ENCODE measurements at regions not wholly inside any gene's neighbourhood (a gene's known extent, or its start where the extent isn't known, plus 50 kb on each side); places are given as distances from the start of the nearest gene placed in this dataset.
"Not testable (repeated sequence)": the region's sequence is repeated elsewhere in the genome, so short reads cannot be mapped to it uniquely, and the experiment has no call there.

DNA sequence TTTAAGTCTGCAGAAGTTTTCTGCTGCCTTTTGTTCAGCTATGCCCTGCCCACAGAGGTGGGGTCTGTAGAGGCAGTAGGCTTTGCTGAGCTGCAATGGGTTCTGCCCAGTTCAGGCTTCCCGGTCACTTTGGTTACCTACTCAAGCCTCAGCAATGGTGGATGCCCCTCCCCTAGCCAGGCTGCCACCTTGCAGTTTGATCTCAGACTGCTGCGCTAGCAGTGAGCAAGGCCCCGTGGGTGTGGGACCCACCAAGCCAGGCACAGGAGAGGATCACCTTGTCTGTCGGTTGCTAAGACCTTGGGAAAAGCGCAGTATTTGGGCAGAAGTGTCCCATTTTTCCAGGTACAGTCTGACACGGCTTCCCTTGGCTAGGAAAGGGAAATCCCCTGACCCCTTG lies 74.5 kb upstream of the WARS2 start:
- H2AFZ ChIP-seq (ENCODE audit: insufficient read depth, low read depth, low read length, poor library complexity, severe bottlenecking); H3K4me3 Mint-ChIP-seq; H3K36me3 ChIP-seq (replicated peaks in 1 of 2; ENCODE audit: control insufficient read depth in 1 of 2, insufficient read depth in 2 of 2, low read length in 2 of 2); H3K27me3 ChIP-seq (ENCODE audit: control insufficient read depth in 2 of 2, insufficient read depth in 2 of 2, low read length in 2 of 2); H3K9ac ChIP-seq (ENCODE audit: insufficient read depth, low read length, poor library complexity, severe bottlenecking); H3K79me2 ChIP-seq (ENCODE audit: insufficient read depth, low read length); H3K9me3 ChIP-seq (replicated peaks in 1 of 2; ENCODE audit: control insufficient read depth in 1 of 2, insufficient read depth in 1 of 2, low read length in 2 of 2); H3K4me2 ChIP-seq (replicated peaks; ENCODE audit: extremely low read depth, low read length, poor library complexity, severe bottlenecking); DNase-seq; H3K36me3 Mint-ChIP-seq; H4K20me1 ChIP-seq (ENCODE audit: insufficient read depth, low read length); H3K27me3 Mint-ChIP-seq (ENCODE audit: low read depth in 3 of 3); H3K4me1 Mint-ChIP-seq; intact Hi-C loops (cut with micrococcal nuclease); H3K27ac Mint-ChIP-seq; H3K4me1 ChIP-seq (ENCODE audit: control insufficient read depth in 1 of 2, insufficient read depth in 2 of 2, low read length in 2 of 2); H3K4me3 ChIP-seq (replicated peaks in 1 of 3; ENCODE audit: low read depth in 2 of 3, low read length in 3 of 3); H3K27ac ChIP-seq (ENCODE audit: low read depth in 1 of 2, low read length in 2 of 2): not testable (repeated sequence)
- WGBS (ENCODE audit: insufficient coverage), result 91% methylated on average over 5 of the region's 6 CpGs
- H3K9me3 Mint-ChIP-seq, result peaks cover 0 to 12% (median 4%) of the 10 kb centered on the region in 7 donors

DNA sequence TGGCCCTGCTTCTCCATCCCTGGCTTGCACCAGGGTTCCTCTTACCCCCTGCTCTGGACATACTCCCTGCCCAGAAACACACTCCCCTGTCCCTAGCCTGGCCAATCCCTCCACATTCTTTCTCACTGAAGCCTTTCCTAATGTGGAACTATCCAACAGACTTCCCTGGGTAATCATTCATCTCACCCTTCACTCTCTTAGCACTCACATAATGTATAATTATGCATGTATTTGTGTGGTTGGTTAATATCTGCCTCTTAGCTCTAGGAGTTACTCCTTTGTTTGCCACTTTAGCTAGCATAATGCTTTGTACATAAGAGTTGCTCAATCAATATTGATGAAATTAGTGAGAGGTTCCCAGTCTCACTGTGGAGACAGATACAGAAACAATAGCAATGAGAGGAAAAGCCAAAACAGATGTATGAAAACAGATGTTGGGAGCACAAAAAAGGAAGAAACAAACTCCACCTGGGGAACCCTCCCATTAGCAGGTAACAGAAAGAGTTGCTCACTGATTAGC lies 76.9 kb upstream of the WARS2 start:
- no peaks in the 10 kb centered on the region for H3K9me3 ChIP-seq (replicated peaks in 1 of 2; ENCODE audit: control insufficient read depth in 1 of 2, insufficient read depth in 1 of 2, low read length in 2 of 2)
- H3K36me3 ChIP-seq (replicated peaks in 1 of 2; ENCODE audit: control insufficient read depth in 1 of 2, insufficient read depth in 2 of 2, low read length in 2 of 2), result no peaks in the 10 kb centered on the region
- H3K4me3 Mint-ChIP-seq, result no peak overlapping the region
- no peak overlapping the region for H3K4me3 ChIP-seq (replicated peaks in 1 of 3; ENCODE audit: low read depth in 2 of 3, low read length in 3 of 3)
- no peaks in the 10 kb centered on the region for H3K36me3 Mint-ChIP-seq
- peaks cover 0 to 11% (median 2%) of the 10 kb centered on the region in 7 donors for H3K9me3 Mint-ChIP-seq
- TF ChIP-seq, protein P1, sequence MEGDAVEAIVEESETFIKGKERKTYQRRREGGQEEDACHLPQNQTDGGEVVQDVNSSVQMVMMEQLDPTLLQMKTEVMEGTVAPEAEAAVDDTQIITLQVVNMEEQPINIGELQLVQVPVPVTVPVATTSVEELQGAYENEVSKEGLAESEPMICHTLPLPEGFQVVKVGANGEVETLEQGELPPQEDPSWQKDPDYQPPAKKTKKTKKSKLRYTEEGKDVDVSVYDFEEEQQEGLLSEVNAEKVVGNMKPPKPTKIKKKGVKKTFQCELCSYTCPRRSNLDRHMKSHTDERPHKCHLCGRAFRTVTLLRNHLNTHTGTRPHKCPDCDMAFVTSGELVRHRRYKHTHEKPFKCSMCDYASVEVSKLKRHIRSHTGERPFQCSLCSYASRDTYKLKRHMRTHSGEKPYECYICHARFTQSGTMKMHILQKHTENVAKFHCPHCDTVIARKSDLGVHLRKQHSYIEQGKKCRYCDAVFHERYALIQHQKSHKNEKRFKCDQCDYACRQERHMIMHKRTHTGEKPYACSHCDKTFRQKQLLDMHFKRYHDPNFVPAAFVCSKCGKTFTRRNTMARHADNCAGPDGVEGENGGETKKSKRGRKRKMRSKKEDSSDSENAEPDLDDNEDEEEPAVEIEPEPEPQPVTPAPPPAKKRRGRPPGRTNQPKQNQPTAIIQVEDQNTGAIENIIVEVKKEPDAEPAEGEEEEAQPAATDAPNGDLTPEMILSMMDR (IDR thresholded peaks at IDR 0.05), result no peak
- no peak overlapping the region for H3K27ac Mint-ChIP-seq
- intact Hi-C loops (cut with micrococcal nuclease), result no loop called here
- no peak overlapping the region for H3K9ac ChIP-seq (ENCODE audit: insufficient read depth, low read length, poor library complexity, severe bottlenecking)
- H3K27me3 ChIP-seq (ENCODE audit: control insufficient read depth in 2 of 2, insufficient read depth in 2 of 2, low read length in 2 of 2), result no peaks in the 10 kb centered on the region
- no peaks in the 10 kb centered on the region for H3K4me1 Mint-ChIP-seq
- no peak for DNase-seq
- no peaks in the 10 kb centered on the region for H3K4me1 ChIP-seq (ENCODE audit: control insufficient read depth in 1 of 2, insufficient read depth in 2 of 2, low read length in 2 of 2)
- H2AFZ ChIP-seq (ENCODE audit: insufficient read depth, low read depth, low read length, poor library complexity, severe bottlenecking), result no peak overlapping the region
- no peak overlapping the region for H3K27ac ChIP-seq (ENCODE audit: low read depth in 1 of 2, low read length in 2 of 2)
- H3K4me2 ChIP-seq (replicated peaks; ENCODE audit: extremely low read depth, low read length, poor library complexity, severe bottlenecking), result no peak overlapping the region
- H4K20me1 ChIP-seq (ENCODE audit: insufficient read depth, low read length), result no peaks in the 10 kb centered on the region
- no peaks in the 10 kb centered on the region for H3K27me3 Mint-ChIP-seq (ENCODE audit: low read depth in 3 of 3)
- no peaks in the 10 kb centered on the region for H3K79me2 ChIP-seq (ENCODE audit: insufficient read depth, low read length)

Measured in CD14-positive monocyte (primary cell).